ENCODE measurements at regions not wholly inside any gene's neighbourhood (a gene's known extent, or its start where the extent isn't known, plus 50 kb on each side); places are given as distances from the start of the nearest gene placed in this dataset.

GRCh38 chr20:50309280-50309763, 118.7 kb downstream of the CEBPB start (continued):
- TF ChIP-seq RCOR1 (IDR thresholded peaks at IDR 0.05; ENCODE audit: borderline replicate concordance in 1 of 2, low read depth in 2 of 2, low read length in 2 of 2) (peak in 1 of 2 experiments; percentile 60; a peak in 1 of 4 replicates), GATA2 (CRISPR knock-in tag; IDR thresholded peaks at IDR 0.05) (no peak), BDP1 (IDR thresholded peaks at IDR 0.05; ENCODE audit: insufficient read depth, insufficient read length) (no peak)
- TF ChIP-seq, protein P1, sequence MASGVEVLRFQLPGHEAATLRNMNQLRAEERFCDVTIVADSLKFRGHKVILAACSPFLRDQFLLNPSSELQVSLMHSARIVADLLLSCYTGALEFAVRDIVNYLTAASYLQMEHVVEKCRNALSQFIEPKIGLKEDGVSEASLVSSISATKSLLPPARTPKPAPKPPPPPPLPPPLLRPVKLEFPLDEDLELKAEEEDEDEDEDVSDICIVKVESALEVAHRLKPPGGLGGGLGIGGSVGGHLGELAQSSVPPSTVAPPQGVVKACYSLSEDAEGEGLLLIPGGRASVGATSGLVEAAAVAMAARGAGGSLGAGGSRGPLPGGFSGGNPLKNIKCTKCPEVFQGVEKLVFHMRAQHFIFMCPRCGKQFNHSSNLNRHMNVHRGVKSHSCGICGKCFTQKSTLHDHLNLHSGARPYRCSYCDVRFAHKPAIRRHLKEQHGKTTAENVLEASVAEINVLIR (CRISPR knock-in tag; IDR thresholded peaks at IDR 0.05): no peak

GRCh38 chr20:50309764-50310672, 119.4 kb downstream of the CEBPB start:
- TF ChIP-seq ZNF518B (CRISPR knock-in tag; IDR thresholded peaks at IDR 0.05): no peak
- TF ChIP-seq ZKSCAN8 (CRISPR knock-in tag; IDR thresholded peaks at IDR 0.05): 0 out of 2 replicates have a peak, but pooled peaks have one; percentile 18
- no peak for TF ChIP-seq ZBTB26 (CRISPR knock-in tag; IDR thresholded peaks at IDR 0.05)
- Histone ChIP-seq H3K36me3 (ENCODE audit: control insufficient read depth, insufficient read depth, low read length) (no peaks in the 10 kb centered on the region), H3K27me3 (ENCODE audit: control insufficient read depth in 2 of 2, insufficient read depth in 2 of 2, low read length in 2 of 2) (no peaks in the 10 kb centered on the region), H4K20me1 (replicated peaks; ENCODE audit: control insufficient read depth, insufficient read depth, low read length) (no peaks in the 10 kb centered on the region), H3K4me1 (replicated peaks in 1 of 2; ENCODE audit: control insufficient read depth in 2 of 2, insufficient read depth in 2 of 2, low read length in 2 of 2) (peaks cover 21 to 31% of the 10 kb centered on the region in 2 experiments), H2AFZ (ENCODE audit: low read depth, low read length) (no peak overlapping the region), H3K27ac (ENCODE audit: extremely low read depth, low read depth, low read length) (no peak overlapping the region), H3K79me2 (ENCODE audit: control insufficient read depth, insufficient read depth, low read length) (no peaks in the 10 kb centered on the region), H3K9me3 (replicated peaks; ENCODE audit: control insufficient read depth, insufficient read depth, low read depth, low read length) (no peaks in the 10 kb centered on the region), H3K9me1 (ENCODE audit: control insufficient read depth, insufficient read depth, low read length) (no peaks in the 10 kb centered on the region), H3K4me2 (ENCODE audit: insufficient read depth, low read length) (no peak overlapping the region), H3K9ac (ENCODE audit: insufficient read depth in 1 of 2, low read depth in 2 of 2, low read length in 2 of 2) (peak overlapping the region in 1 of 2 experiments; percentile 18; a peak in 1 of 4 replicates), H3K4me3 (no peak overlapping the region)
- DNase-seq (ENCODE audit: extremely low read depth in 1 of 4, low spot score in 3 of 4) (no peak), ATAC-seq (no peak), FAIRE-seq (no peak)
- in situ Hi-C loops (cut with MboI): no loop called here
- BruUV-seq (replicated peaks): no TSS peak
- WGBS (ENCODE audit: insufficient coverage, low coverage, missing lambda C conversion rate): 54% methylated on average over 16 of the region's 20 CpGs
- intact Hi-C loops (cut with micrococcal nuclease): no loop called here
- ChIA-PET POLR2A (interaction anchor here (0.6 kb wide), 1 partner anchor 1420 kb away, joined by 3 read pairs; no protein-coding TSS in a partner anchor), CTCF (ENCODE audit: low intra/inter-chr PET ratio) (no interaction called here)

Measured in K562 (cell line).